ENCODE measurements at regions not wholly inside any gene's neighbourhood (a gene's known extent, or its start where the extent isn't known, plus 50 kb on each side); places are given as distances from the start of the nearest gene placed in this dataset.
A peak's percentile ranks its signal among the peaks of the same experiment; 100 is the strongest.

GRCh38 chr4:126395664-126396063, 1080.9 kb downstream of the FAT4 start:
- no peak for TF ChIP-seq CTCF (IDR thresholded peaks at IDR 0.05)

GRCh38 chr4:126396121-126396520, 1081.4 kb downstream of the FAT4 start:
- no peak for TF ChIP-seq CTCF (IDR thresholded peaks at IDR 0.05)

- peak; percentile 15; the same call in 1 of the 2 replicates for TF ChIP-seq CTCF (IDR thresholded peaks at IDR 0.05)
Measured at GRCh38 chr4:126396703-126397102, 1081.9 kb downstream of the FAT4 start.

GRCh38 chr4:126404549-126404948, 1089.8 kb downstream of the FAT4 start:
- no peak for TF ChIP-seq CTCF (IDR thresholded peaks at IDR 0.05)

GRCh38 chr4:126405369-126405982, 1090.7 kb downstream of the FAT4 start:
- TF ChIP-seq CTCF (IDR thresholded peaks at IDR 0.05), result peak; percentile 71

- TF ChIP-seq CTCF (IDR thresholded peaks at IDR 0.05), result no peak
Measured at GRCh38 chr4:126409746-126410145, 1095.0 kb downstream of the FAT4 start.

GRCh38 chr4:126411047-126411446, 1096.3 kb downstream of the FAT4 start:
- no peak for TF ChIP-seq CTCF (IDR thresholded peaks at IDR 0.05)

- no peak for TF ChIP-seq CTCF (IDR thresholded peaks at IDR 0.05)
Measured at GRCh38 chr4:126414741-126415140, 1100.0 kb downstream of the FAT4 start.
